ENCODE measurements at regions not wholly inside any gene's neighbourhood (a gene's known extent, or its start where the extent isn't known, plus 50 kb on each side); places are given as distances from the start of the nearest gene placed in this dataset.

DNA sequence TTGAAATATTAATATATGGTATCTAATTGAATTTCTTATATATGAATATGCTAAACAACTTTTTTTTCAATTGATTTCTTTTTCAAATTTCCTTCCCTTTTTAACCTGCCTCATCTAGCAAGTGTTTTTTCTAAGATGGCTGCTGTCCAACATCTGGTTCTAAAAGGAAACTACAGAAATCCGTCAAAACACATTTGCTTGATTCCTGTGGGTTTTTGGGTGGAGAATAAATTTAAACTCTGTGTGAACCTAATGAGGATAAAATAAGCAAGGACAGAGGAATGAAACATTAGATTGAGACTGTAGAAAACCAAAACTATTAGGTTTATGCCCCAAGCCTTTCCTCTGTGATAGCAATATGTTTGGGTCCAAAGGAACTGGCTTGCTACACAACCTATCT lies 75.5 kb upstream of the STARD3NL start:
- no peak for DNase-seq

DNA sequence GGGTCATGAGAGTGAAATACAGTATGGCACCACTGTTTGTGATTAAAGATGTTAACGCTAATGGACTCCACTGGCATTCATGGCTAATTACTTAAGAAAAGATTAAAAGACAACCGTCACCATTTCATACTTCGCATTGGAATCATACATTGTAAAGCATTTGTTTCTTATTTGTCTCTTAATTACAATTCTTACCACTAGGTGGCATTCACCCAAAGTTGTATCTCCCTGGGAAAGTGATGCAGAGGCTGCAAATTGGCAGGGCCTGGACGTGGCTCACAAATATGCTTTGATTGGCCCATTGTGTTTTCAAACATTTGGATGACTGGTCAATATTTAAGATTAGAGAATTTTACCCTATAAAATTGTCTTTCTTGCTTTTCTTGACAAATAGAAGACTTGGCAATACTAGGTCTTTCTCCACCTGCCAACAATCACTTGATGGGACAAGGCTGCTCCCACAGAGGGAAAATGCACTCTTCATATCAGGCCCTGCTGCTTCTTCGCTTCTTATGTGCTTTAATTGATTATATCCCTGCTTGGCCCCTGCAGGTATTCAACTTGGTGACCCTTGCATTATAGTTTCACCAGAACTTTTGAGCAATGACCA lies 72.1 kb upstream of the STARD3NL start:
- peak; percentile 50 for DNase-seq

DNA sequence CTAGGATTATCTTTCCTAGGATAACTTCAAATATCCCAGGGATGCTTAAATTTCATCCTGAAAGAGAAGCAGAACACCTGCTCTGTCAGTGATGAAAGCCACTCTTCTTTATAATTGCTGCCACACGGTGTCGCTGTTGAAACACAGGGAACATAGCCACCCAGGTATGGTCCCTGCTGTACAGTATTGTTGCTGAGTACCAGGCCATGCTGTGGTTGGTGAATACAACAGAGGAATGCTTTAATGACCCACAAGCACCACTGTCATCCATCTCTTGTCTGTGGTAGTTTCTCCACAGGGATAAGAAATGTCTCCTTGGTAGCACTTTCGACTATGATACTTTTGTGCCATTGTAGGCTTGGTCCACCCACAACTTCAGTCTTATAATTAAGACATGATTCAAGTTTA lies 70.6 kb upstream of the STARD3NL start:
- peak; percentile 58 for DNase-seq

DNA sequence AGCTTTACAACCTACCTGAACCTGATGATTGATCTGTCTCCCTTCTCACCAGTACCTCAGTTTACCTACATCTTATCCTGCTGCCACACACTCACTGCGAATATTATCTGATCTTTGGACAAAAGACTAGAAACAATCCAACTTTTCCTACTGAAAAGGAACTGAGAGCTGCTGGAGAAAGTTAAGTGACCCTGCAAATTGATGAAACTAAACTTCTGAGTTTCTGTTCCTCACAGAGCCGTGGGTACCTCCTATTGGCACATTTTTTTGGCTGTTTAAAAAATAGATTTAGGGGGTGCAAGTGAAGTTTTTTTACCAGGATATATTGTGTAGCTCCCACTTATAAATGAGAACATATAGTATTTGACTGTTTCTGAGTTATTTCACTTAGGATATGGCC lies 66.0 kb upstream of the STARD3NL start:
- DNase-seq: no peak

- no peak for DNase-seq
Observed at GRCh38 chr7:38120076-38120475, 58.0 kb upstream of the STARD3NL start.

- no peak for DNase-seq
Observed at GRCh38 chr7:38122501-38122900, 55.5 kb upstream of the STARD3NL start.

DNA sequence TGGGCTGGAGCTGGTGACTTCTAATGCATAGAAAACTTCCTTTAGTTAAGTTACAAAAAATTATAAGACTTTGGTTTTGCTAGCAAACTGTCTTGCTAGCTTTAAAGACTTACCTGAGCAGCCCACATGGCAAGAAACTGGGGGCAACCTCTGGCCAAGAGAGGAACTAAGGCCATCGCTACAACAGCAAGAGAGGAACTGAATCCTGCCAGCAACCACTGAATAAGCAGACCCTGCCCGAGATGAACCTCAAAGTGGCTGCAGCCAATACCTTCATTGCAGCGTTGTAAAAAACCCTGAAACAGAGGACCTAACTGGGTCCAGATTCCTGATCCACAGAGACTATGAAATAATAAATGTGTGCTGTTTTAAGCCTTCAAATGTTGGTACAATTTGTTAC lies 54.6 kb upstream of the STARD3NL start:
- no peak for DNase-seq

DNA sequence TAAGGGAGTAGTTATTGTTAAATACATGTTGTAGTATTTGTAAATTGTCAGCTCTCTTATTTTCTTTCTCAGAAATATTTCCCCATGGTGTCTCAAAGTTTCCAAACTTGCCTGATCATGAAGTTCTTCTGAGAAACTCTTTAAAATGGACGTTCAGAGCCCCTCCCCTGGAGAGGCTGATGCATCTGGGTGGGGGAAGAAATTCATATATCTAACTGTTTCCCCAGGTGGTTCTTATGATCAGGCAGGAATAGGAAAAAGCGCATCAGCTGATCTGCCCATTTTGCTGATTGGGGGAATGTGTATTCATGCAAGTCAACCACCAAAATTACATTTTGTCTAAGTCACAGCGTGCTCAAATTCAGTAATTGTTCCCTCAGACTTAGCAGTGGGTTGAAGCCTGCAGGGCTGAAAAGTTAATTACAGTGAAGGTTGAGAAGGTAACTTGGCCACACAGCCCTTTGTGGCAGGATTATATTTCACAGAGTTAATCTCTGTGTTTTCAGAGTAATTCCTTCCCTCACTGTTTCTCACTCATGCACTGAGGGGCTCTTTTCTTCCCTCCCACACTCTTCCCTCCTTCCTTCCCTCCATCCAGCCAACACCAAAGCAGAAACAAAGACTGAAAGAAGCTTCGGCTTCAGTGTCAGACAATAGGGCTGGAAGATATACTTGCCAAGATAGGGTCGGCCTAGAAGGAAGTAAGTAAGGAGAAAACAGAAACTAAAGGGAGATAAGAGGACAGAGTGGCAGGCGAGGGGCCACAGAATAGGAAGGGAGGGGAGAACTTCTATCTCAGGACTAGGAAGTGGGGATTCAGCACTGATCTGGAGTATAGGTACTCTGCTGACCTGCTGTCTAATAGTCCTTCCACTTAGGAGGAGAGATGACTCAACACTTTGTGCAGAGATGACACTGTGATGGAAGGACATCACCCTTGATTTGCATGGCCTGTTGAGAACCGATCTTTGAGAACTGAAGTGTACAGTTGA lies 50.5 kb upstream of the STARD3NL start:
- no peak for DNase-seq

Data from retina (tissue), 1 donor.